ENCODE measurements at regions not wholly inside any gene's neighbourhood (a gene's known extent, or its start where the extent isn't known, plus 50 kb on each side); places are given as distances from the start of the nearest gene placed in this dataset.
"Not testable (repeated sequence)": the region's sequence is repeated elsewhere in the genome, so short reads cannot be mapped to it uniquely, and the experiment has no call there.

DNA sequence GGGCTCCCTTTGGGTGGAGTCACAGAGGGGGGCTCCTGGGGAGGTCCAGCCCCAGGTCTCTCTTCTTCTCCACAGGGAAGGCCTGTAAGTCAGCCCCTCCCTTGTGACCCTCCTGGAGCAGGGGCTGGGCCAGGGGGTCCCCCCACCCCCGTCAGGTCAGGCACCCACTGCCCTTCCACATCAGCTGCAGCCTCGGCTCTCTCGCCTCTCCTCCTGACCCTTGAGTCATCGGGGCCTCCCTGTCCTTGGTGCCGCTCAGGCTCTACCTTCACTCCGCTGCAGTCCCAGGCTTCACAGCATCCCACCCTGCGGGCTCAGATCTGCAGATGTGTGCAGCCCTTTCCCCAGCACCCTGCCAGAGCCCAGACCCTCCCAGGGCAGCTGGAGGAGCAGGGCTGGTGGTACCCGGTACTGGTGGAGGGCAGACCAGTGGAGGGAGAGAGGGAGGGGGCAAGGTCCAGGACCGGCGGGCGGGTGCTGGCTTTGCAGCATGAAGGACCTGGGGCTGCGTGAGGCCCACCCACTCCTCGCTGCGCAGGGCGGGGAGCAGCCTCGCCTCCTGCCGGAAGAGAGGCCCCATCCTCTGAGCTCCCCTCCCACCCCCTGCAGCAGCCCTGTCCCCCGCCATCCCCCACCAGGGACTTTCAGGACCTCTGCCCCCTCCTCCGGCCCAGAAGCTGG, 117.1 kb downstream of the FAM53A start:
- Histone ChIP-seq H3K4me3 (ENCODE audit: insufficient read depth, low read depth, low read length, poor library complexity, severe bottlenecking) (no peak overlapping the region), H3K27ac (ENCODE audit: insufficient read depth, low read length, poor library complexity, severe bottlenecking) (no peak overlapping the region), H3K9me3 (ENCODE audit: control insufficient read depth, low read length) (no peaks in the 10 kb centered on the region), H3K36me3 (ENCODE audit: control insufficient read depth, insufficient read depth, low read length) (no peaks in the 10 kb centered on the region), H3K4me1 (ENCODE audit: control insufficient read depth, insufficient read depth, low read length, poor library complexity, severe bottlenecking) (no peaks in the 10 kb centered on the region), H3K27me3 (replicated peaks; ENCODE audit: control insufficient read depth, insufficient read depth, low read length, poor library complexity, severe bottlenecking) (peaks cover 5% of the 10 kb centered on the region)
- DNase-seq: no peak

DNA sequence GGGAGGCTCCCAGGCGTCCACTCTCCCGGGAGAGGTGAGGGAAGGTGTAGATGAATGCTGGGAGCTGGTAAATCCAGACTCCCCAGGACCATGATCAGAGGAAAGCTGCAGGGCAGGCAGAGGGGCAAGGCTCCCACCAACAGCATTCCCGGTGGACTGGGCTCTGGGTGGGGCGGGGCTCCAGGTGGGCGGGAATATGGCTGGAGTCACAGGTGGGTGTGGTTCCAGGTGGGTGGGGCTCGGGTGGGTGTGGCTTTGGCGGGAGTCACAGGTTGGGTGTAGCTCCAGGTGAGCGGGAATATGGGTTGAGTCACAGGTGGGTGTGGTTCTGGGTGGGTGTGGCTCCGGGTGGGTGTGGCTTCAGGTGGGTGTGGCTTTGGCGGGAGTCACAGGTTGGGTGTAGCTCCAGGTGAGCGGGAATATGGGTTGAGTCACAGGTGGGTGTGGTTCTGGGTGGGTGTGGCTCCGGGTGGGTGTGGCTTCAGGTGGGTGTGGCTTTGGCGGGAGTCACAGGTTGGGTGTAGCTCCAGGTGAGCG, 117.7 kb downstream of the FAM53A start:
- H3K4me3 ChIP-seq (ENCODE audit: insufficient read depth, low read depth, low read length, poor library complexity, severe bottlenecking); H3K9me3 ChIP-seq (ENCODE audit: control insufficient read depth, low read length); H3K27ac ChIP-seq (ENCODE audit: insufficient read depth, low read length, poor library complexity, severe bottlenecking); H3K4me1 ChIP-seq (ENCODE audit: control insufficient read depth, insufficient read depth, low read length, poor library complexity, severe bottlenecking); H3K27me3 ChIP-seq (replicated peaks; ENCODE audit: control insufficient read depth, insufficient read depth, low read length, poor library complexity, severe bottlenecking); H3K36me3 ChIP-seq (ENCODE audit: control insufficient read depth, insufficient read depth, low read length): not testable (repeated sequence)
- peak in 1 of 3 donors; percentile 22 for DNase-seq

DNA sequence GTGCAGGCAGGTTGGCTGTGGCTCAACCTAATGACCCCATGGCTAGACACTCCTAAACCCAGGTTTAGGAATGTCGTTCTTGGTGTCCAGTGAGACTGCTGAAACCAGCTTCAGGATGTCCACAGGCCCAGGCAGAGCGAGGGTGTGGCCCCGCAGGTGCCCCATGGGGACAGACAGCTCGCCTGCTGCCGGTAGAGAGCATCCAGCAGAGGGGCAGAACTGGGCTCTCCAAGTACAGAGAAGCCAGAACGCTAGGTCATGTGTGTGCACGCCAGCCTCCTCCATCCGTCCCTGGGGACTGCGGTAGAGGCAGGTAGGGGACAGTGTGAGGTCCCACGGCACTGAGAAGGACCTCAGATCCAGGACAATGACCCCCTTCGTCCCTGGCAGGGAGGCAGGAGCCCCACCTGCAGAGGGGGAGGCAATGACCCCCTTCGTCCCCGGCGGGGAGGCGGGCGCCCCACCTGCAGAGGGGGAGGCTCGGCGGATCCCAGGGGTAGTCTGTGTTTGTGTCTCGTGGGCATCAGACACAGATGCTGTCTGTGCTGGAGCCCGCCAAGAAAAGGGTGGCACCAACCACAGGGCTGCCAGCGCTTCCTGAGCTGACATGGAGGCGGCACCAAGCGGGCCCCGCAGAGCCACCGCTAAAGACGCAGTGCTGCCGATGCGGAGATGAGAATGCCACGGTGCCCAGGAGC, 118.4 kb downstream of the FAM53A start:
- H3K4me3 ChIP-seq (ENCODE audit: insufficient read depth, low read depth, low read length, poor library complexity, severe bottlenecking): no peak overlapping the region
- H3K9me3 ChIP-seq (ENCODE audit: control insufficient read depth, low read length): no peaks in the 10 kb centered on the region
- DNase-seq: no peak
- no peaks in the 10 kb centered on the region for H3K4me1 ChIP-seq (ENCODE audit: control insufficient read depth, insufficient read depth, low read length, poor library complexity, severe bottlenecking)
- peaks cover 5% of the 10 kb centered on the region for H3K27me3 ChIP-seq (replicated peaks; ENCODE audit: control insufficient read depth, insufficient read depth, low read length, poor library complexity, severe bottlenecking)
- H3K36me3 ChIP-seq (ENCODE audit: control insufficient read depth, insufficient read depth, low read length): no peaks in the 10 kb centered on the region
- no peak overlapping the region for H3K27ac ChIP-seq (ENCODE audit: insufficient read depth, low read length, poor library complexity, severe bottlenecking)

DNA sequence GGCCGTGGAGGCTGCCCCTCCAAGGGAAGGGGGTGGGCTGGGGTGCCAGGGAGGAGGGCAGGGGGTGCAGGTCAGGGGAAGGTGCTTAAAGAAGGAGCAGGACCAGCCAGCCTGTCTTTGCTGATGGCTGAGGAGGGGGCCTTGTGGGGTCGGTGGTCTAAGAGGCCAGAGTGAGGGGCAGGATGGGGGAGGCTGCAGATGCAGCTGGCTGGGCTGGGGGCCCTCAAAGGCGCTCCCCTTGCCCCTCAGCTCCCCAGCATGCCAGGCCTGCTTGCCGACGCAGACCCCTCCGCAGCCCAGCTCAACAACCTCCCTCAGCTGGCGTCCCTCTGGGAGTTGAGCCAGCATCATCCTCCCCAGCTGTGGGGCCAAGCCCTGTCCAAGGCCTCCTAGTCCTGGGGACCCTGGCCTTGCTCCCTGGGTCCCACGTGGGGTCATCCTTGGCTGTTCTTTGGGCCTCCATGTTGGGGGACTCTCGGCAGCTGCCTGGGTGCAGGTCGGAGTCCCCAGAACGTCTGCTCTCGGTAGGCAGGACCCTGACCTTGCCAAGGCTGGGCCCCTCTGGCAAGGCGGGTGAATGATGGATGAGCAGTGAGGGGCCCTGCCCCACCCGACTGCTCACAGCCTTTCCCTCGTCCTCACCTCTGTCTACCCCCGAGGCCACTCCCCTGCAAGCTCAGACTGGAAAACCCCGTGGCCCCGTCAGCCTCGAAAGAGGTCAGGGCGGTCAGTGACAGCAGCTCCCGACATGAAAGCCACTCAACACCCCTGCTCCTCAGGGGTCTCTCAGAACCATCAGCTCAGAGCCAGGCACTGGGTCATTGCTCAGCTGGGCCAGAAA, 119.4 kb downstream of the FAM53A start:
- H3K9me3 ChIP-seq (ENCODE audit: control insufficient read depth, low read length): no peaks in the 10 kb centered on the region
- peaks cover 5% of the 10 kb centered on the region for H3K27me3 ChIP-seq (replicated peaks; ENCODE audit: control insufficient read depth, insufficient read depth, low read length, poor library complexity, severe bottlenecking)
- no peaks in the 10 kb centered on the region for H3K36me3 ChIP-seq (ENCODE audit: control insufficient read depth, insufficient read depth, low read length)
- H3K27ac ChIP-seq (ENCODE audit: insufficient read depth, low read length, poor library complexity, severe bottlenecking): no peak overlapping the region
- no peak for DNase-seq
- H3K4me1 ChIP-seq (ENCODE audit: control insufficient read depth, insufficient read depth, low read length, poor library complexity, severe bottlenecking): no peaks in the 10 kb centered on the region
- H3K4me3 ChIP-seq (ENCODE audit: insufficient read depth, low read depth, low read length, poor library complexity, severe bottlenecking): no peak overlapping the region

DNA sequence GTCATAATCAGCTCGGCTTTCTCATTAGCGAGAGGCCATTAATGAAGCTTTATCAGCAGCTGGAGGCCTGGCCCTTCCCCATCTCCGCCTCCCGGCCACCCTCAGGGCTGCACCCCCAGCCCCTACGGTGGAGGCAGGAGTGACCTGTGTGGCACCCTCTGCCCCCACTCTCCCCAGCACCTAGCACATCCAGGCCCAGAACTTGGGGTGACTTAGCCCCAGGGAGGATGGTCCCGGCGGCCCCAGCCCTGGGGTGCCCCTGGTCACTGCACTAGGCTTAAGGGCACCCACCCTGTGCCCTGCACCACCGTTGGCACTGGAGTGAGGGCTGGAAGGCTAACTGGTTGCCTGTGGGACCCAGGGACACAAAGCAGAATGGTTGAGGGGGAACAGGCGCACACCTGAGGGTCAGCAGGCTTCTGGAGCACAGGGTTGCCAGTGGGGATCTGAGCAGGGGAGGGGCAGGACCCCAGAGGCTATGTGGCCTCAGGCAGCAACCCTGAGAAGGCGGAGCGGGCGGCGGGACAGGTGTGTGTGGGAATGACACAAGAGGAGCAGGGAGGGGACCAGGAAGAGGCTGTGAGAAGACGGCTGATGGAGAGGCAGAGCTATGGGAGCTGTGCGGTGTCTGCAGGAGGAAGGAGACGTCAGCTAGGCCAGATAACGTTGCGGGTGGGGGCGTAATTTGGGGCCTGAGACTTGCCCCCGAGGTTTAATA, 120.2 kb downstream of the FAM53A start:
- Histone ChIP-seq H3K27me3 (replicated peaks; ENCODE audit: control insufficient read depth, insufficient read depth, low read length, poor library complexity, severe bottlenecking) (peaks cover 5% of the 10 kb centered on the region), H3K4me1 (ENCODE audit: control insufficient read depth, insufficient read depth, low read length, poor library complexity, severe bottlenecking) (no peaks in the 10 kb centered on the region), H3K9me3 (ENCODE audit: control insufficient read depth, low read length) (no peaks in the 10 kb centered on the region), H3K4me3 (ENCODE audit: insufficient read depth, low read depth, low read length, poor library complexity, severe bottlenecking) (no peak overlapping the region), H3K36me3 (ENCODE audit: control insufficient read depth, insufficient read depth, low read length) (no peaks in the 10 kb centered on the region), H3K27ac (ENCODE audit: insufficient read depth, low read length, poor library complexity, severe bottlenecking) (no peak overlapping the region)
- DNase-seq: no peak

DNA sequence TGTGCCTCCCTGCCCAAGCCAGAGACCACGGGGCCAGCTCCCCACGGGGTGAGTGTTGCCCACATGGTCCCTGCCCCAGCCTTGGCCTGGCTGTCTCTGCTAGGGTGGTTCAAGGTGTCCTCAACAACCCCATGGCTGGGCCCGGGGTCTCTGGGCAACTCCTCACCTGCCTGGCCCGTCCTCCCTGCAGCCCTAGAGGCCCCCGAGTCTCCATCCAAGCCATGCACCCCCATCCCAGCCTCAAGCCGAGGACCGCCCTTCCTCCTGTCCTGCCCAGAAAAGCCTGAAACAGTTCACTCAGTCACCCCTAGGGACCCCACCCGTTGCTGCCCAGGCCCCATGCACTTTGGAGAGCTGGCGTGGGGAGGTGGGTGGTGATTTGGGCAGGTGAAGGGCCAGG, 120.9 kb downstream of the FAM53A start:
- no peaks in the 10 kb centered on the region for H3K4me1 ChIP-seq (ENCODE audit: control insufficient read depth, insufficient read depth, low read length, poor library complexity, severe bottlenecking)
- H3K36me3 ChIP-seq (ENCODE audit: control insufficient read depth, insufficient read depth, low read length): no peaks in the 10 kb centered on the region
- H3K9me3 ChIP-seq (ENCODE audit: control insufficient read depth, low read length): no peaks in the 10 kb centered on the region
- no peak for DNase-seq
- H3K4me3 ChIP-seq (ENCODE audit: insufficient read depth, low read depth, low read length, poor library complexity, severe bottlenecking): no peak overlapping the region
- peaks cover 5% of the 10 kb centered on the region for H3K27me3 ChIP-seq (replicated peaks; ENCODE audit: control insufficient read depth, insufficient read depth, low read length, poor library complexity, severe bottlenecking)
- H3K27ac ChIP-seq (ENCODE audit: insufficient read depth, low read length, poor library complexity, severe bottlenecking): no peak overlapping the region

DNA sequence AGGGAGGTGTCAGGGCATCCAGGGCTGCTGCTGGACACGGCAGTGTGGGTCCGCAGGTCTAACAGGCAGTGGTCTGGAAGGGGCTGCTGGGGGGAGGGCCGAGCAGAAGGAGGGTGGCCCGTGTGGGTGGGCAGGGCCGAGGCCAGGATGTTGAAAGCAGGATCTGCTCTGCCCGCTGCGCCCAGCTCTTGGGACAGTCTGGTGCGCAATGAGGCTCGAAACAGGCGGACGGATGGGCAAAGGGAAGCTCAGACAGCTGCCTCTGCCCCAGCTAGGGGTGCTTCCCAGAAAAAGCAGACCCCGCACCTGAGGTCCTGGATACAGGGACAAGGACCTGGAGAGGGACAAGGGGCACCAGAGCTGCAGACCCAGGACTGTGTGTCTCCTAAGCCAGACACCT, 121.3 kb downstream of the FAM53A start:
- H3K4me1 ChIP-seq (ENCODE audit: control insufficient read depth, insufficient read depth, low read length, poor library complexity, severe bottlenecking): no peaks in the 10 kb centered on the region
- H3K36me3 ChIP-seq (ENCODE audit: control insufficient read depth, insufficient read depth, low read length): no peaks in the 10 kb centered on the region
- DNase-seq: no peak
- H3K9me3 ChIP-seq (ENCODE audit: control insufficient read depth, low read length): no peaks in the 10 kb centered on the region
- peaks cover 5% of the 10 kb centered on the region for H3K27me3 ChIP-seq (replicated peaks; ENCODE audit: control insufficient read depth, insufficient read depth, low read length, poor library complexity, severe bottlenecking)
- H3K4me3 ChIP-seq (ENCODE audit: insufficient read depth, low read depth, low read length, poor library complexity, severe bottlenecking): no peak overlapping the region
- H3K27ac ChIP-seq (ENCODE audit: insufficient read depth, low read length, poor library complexity, severe bottlenecking): no peak overlapping the region

DNA sequence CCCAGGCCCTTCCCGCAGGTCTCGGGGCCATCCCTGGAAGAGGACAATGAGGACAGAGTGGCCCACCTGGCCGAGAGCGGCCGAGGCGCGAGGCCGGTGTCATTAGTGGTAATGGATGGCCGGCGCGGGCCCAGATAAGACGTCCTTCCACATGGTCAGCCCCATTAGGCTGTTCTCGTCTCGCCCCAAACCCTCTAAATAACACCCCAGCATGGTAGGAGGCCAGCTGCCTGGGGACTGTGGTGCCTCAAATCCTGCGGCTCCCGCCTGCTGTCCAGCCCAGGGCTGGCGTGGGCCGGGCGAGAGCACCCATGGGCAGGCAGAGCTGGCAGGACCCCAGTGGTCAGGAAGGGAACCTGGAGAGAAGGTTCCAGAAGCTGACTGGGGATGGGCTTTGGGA, 121.7 kb downstream of the FAM53A start:
- Histone ChIP-seq H3K27me3 (replicated peaks; ENCODE audit: control insufficient read depth, insufficient read depth, low read length, poor library complexity, severe bottlenecking) (peaks cover under 1% of the 10 kb centered on the region), H3K27ac (ENCODE audit: insufficient read depth, low read length, poor library complexity, severe bottlenecking) (no peak overlapping the region), H3K36me3 (ENCODE audit: control insufficient read depth, insufficient read depth, low read length) (no peaks in the 10 kb centered on the region), H3K4me1 (ENCODE audit: control insufficient read depth, insufficient read depth, low read length, poor library complexity, severe bottlenecking) (no peaks in the 10 kb centered on the region), H3K4me3 (ENCODE audit: insufficient read depth, low read depth, low read length, poor library complexity, severe bottlenecking) (no peak overlapping the region), H3K9me3 (ENCODE audit: control insufficient read depth, low read length) (no peaks in the 10 kb centered on the region)
- DNase-seq: no peak

DNA sequence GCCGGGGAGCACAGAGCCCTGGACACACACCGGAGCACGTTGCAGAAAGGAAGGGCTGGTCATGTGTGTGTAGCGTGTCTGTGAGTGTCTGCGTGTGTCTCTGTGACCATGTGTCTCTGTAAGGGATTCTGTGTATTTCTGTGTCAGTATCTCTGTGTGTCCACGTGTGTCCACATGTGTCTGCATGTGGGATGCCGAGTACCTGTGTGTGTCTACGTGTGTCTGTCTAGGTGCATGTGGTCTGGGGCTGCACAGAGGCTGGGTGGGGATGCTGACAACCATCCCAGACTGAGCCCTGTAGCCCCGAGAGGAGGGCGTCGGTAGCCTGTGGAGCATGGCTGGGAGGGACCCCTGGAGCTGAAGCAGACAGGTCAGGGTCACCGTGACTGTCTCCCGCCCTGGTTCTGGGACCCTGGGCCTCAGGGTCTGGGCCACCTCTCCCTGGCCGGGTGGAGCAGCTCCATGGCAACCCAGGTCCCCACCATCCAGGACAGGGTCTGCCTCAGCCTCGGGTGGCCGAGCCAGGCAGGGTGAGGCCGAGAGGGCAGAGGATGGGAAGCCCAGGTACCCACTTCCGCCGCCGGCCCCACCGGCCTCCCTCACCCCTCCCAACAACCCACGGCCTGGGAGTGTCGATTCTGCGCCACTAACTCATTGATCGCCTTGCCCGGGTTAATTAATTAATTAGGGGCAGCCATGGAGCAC, 122.7 kb downstream of the FAM53A start:
- Histone ChIP-seq H3K4me1 (ENCODE audit: control insufficient read depth, insufficient read depth, low read length, poor library complexity, severe bottlenecking) (no peaks in the 10 kb centered on the region), H3K4me3 (ENCODE audit: insufficient read depth, low read depth, low read length, poor library complexity, severe bottlenecking) (no peak overlapping the region), H3K9me3 (ENCODE audit: control insufficient read depth, low read length) (no peaks in the 10 kb centered on the region), H3K27me3 (replicated peaks; ENCODE audit: control insufficient read depth, insufficient read depth, low read length, poor library complexity, severe bottlenecking) (no peaks in the 10 kb centered on the region), H3K27ac (ENCODE audit: insufficient read depth, low read length, poor library complexity, severe bottlenecking) (no peak overlapping the region), H3K36me3 (ENCODE audit: control insufficient read depth, insufficient read depth, low read length) (no peaks in the 10 kb centered on the region)
- no peak for DNase-seq
